Activated CD8-positive, alpha-beta memory T cell treated with anti-CD3 and anti-CD28 coated beads, Interleukin-2, amount 50 U/mL, for 4 hours (primary cell): ENCODE measurements at regions not wholly inside any gene's neighbourhood (a gene's known extent, or its start where the extent isn't known, plus 50 kb on each side); places are given as distances from the start of the nearest gene placed in this dataset.

Experiments used
- DNase-seq: peaks from one replicate; pipeline ENCODE4 v3.0.0-alpha.2; 2020

GRCh38 chr6:99808992-99809391, 185.0 kb downstream of the MCHR2 start:
- DNase-seq, result no peak

DNA sequence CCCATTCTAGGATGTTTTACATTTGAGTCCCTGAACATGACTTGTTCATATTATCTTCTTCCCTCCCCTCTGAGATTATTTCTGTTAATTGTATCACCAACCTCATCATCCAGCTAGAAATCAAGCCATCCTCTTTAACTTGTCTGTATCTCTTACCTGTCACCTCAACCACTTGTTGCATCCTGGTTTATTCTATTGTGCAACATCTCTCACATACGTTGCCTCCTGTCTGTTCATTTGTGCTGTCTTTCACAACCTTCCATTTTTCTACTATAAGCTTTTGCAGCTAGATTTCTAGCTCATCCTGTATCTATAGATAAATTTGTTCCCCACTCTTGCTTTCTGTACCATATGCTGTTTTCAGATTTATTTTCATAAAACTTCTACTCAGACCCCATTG, 183.7 kb downstream of the MCHR2 start:
- DNase-seq, result no peak

- no peak for DNase-seq
These were observed 182.9 kb downstream of the MCHR2 start for GRCh38 chr6:99810942-99811620.

- DNase-seq, result no peak
These were observed 182.4 kb downstream of the MCHR2 start for GRCh38 chr6:99811636-99812035.

DNA sequence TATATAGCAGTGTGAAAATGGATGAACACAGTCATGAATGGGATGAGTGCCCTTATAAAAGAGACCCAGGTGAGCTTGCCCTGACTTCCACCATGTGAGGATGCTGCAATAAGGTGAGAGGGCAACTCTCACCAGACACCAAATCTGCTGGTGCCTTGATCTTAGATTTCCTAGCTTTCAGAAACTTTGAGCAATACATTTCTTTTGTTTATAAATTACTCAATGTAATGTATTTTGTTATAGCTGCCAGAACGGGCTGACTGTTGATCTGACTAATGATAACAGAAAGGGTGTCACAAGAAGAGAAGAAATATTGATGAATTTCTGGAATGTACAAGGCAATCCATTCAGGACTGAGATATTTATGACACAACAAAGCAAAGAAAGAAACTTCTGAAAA, 180.5 kb downstream of the MCHR2 start:
- DNase-seq, result no peak

GRCh38 chr6:99814230-99814928, 179.6 kb downstream of the MCHR2 start:
- no peak for DNase-seq

DNA sequence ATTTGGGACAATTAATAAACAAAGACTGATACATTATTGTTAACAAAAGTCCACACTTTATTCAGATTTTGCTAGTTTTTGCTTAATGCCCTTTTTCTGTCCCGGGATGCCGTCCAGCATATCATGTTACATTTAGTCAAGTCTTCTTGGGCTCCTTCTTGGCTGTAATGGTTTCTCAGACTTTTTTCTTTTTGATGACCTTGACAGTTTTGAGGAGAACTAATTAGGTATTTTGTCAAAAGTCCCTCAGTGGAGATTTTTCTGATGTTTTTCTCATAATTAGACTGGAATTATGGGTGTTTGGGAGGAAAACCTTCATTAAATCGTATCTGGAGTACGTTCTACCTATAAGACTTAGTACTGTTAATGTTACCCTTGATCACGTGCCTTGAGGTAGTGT, 177.2 kb downstream of the MCHR2 start:
- no peak for DNase-seq

DNA sequence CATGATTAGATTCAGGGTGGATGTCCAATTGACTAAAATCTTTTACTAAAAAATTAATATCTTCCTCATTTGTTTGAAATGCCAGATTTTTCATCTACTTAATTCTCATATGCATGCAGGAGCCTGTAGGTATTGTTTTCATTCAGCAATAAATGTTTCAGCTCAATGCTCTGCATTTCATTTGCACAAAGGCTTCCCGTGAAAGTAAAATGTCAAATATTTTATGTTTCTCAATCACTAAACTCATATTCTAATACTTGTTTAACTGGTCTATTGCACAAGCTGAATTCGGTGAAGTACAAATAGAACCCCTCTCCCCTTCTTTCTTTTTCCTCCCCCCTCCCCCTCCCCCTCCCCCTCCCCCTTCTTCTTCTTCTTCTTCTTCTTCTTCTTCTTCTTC, 175.9 kb downstream of the MCHR2 start:
- no peak for DNase-seq

GRCh38 chr6:99819853-99820252, 174.2 kb downstream of the MCHR2 start:
- DNase-seq, result no peak

DNA sequence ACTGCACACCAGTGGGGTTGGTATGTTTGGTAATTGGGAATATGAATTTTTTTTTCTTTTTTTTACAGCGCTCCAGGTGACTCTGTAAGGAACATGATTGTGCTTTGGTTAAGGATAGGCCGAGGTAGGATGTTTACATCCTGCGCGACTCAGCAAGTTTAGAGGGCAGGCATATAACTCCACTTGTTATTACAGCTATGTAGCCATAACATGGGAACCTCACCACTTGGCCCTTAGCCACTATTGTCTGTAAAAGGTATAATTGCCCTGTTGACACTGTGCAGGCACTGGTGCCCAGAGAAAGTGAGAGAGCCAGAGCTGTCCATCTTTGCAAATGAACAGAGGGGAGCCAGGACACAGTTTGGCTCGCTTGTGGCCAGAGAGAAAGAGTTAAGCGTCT, 172.9 kb downstream of the MCHR2 start:
- DNase-seq, result no peak

DNA sequence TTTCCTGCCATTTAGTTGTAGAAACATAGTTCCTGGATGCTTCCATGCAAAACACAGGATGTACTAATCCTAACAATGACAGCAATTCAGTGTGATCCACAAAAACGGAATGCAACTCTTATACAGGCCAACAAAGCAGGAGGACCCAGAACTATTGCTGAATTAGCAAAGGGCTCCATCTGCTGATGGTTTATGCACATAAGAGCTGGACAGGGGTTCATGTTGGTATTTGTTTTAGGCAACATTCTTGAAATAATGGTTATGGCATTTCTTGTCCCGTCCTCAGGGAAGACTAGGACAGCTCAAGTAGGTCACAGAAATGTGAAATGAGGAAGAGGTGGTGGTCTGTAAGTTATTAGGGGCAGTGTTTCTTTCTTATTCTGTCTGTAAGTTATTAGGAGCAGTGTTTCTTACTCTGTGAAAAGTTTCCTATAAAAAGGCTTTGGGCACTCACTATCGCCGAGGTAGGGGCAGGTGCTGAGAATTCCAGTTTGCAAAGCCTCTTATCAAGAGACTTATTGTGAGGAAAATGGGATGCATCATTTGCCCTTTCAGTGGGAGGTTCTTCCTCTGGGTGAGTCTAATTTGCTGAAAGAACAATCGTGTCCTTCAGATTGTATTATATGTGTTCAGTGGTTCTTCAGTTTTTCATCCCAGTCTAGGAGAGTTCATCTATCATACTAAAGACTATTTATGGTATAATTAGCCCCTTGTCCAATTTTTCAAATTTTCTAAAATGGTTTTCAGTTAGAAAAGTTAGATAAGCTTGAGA, 171.1 kb downstream of the MCHR2 start:
- no peak for DNase-seq

DNA sequence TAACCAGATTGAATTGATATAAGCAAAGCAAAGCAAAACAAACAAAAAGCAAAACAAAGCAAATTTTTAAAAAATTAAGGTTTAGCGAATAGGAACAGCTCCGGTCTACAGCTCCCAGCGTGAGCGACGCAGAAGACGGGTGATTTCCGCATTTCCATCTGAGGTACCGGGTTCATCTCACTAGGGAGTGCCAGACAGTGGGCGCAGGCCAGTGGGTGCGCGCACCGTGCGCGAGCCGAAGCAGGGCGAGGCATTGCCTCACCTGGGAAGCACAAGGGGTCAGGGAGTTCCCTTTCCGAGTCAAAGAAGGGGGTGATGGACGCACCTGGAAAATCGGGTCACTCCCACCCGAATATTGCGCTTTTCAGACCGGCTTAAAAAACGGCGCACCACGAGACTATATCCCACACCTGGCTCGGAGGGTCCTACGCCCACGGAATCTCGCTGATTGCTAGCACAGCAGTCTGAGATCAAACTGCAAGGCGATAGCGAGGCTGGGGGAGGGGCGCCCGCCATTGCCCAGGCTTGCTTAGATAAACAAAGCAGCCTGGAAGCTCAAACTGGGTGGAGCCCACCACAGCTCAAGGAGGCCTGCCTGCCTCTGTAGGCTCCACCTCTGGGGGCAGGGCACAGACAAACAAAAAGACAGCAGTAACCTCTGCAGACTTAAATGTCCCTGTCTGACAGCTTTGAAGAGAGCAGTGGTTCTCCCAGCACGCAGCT, 170.3 kb downstream of the MCHR2 start:
- peak; percentile 27 for DNase-seq

DNA sequence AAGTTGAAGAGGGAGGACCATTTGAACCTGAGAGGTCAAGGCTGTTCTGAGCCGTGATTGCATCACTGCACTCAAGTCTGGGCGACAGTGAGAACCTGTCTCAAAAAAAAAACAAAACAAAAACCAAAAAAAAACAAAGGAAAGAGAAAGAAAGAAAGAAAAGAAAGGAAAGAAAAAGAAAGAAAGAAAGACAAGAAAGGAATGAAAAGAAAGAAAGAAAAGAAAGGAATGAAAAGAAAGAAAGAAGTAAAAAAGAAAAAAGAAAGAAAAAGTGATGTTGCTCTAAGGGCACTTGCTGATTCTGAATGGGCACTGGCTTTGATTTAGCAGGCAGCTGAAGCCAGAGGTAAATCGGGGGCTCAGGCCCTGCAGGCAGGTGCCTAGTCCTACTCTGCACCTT, 161.0 kb downstream of the MCHR2 start:
- DNase-seq, result no peak

DNA sequence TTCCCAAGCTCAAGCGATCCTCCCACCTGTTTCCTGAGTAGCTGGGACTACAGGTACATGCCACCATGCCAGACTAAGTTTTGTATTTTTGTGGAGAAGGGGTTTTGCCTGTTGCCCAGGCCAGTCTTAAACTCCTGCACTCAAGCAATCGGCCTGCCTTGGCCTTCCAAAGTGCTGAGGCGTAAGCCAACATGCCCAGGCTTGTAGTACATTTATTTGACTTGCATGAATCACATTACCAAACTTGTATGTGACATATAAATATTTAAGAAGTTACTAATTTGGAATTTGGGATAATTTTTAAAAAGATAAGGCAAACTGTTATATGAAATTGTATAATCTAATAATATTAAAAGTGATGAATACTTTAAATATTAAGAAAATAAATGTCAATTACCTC, 157.6 kb downstream of the MCHR2 start:
- no peak for DNase-seq

GRCh38 chr6:99838607-99839006, 155.4 kb downstream of the MCHR2 start:
- no peak for DNase-seq

GRCh38 chr6:99841297-99841696, 152.7 kb downstream of the MCHR2 start:
- DNase-seq, result no peak

DNA sequence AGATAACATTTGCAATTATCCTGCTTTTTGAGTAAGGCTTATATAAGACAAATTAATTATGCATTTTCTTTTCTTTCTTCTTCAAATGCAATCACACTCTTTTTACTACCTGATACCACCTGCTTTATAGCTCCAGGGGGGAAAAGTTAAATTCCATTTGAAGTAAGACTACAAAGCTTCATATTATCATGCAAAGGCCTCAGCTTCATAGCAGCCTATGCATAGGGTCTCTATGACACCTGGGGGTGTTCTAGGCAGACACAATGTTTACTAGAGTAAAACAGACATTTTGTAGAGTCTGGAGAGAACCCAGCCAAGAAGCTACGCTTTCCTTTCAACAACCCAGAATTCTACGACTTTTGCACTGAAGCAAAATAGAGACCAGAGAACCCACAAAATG, 148.0 kb downstream of the MCHR2 start:
- no peak for DNase-seq

DNA sequence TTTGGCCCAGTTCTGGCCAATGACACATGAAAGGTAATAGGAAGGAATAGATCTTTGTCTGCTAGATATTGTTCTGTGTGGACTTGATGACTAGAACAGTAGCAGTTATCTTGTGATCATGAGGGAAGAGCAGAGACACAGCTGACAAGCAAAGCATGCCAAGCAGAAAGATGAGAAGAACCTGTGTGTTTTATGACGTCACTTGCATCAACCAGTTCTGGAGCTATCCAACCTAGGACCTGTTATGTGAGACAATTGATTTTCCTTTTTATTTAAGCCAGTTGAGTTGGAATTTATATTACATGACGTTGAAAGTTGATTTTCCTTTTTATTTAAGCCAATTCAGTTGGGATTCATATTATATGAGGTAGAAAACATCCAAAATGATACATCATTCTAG, 143.2 kb downstream of the MCHR2 start:
- DNase-seq, result no peak

GRCh38 chr6:99852031-99852430, 142.0 kb downstream of the MCHR2 start:
- no peak for DNase-seq

DNA sequence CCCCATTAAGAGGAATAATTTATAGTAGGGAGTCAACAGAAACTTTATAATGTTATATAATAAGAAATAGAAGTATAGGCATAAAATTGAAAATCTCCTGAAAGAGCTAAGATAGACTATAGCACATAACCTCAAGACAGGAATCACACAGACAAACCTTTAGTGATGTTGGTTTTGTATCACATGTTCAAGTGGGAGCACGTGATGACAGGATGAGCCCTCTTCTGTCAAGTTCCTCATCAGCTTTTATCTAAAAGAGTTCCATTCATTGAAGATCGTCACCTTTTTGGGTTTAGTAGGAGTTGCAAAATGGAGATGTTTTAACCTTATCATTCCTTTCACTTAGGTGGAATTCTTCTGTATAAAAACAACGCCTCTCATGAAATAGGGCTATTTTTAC, 127.0 kb downstream of the MCHR2 start:
- DNase-seq, result no peak

GRCh38 chr6:99868074-99868702, 125.8 kb downstream of the MCHR2 start:
- DNase-seq, result peak; percentile 74
